Vagina (tissue), 2 donors: ENCODE measurements at regions not wholly inside any gene's neighbourhood (a gene's known extent, or its start where the extent isn't known, plus 50 kb on each side); places are given as distances from the start of the nearest gene placed in this dataset.

Source experiments
- DNase-seq, 2 donors: peaks; one replicate each; pipeline ENCODE4 v3.0.0-alpha.2; 2017; ENCODE audit errors: extremely low spot score in 2 of 2
- H3K27ac ChIP-seq: fragments of 200-600 bp; sonication (generic); one replicate; pipeline ENCODE4 v1.5.1; 2019
- H3K27me3 ChIP-seq: fragments of 200-600 bp; sonication (generic); one replicate; pipeline ENCODE4 v1.5.1; 2019
- H3K36me3 ChIP-seq, 2 donors: fragments of 200-600 bp; sonication (generic); one replicate each; pipeline ENCODE4 v1.5.1; 2017 to 2019
- H3K4me1 ChIP-seq: fragments of 200-600 bp; sonication (generic); one replicate; pipeline ENCODE4 v1.5.1; 2019
- H3K4me3 ChIP-seq, 2 donors: fragments of 200-600 bp; sonication (generic); 1 replicate in 1 of 2; 2 replicates in 1 of 2; pipeline ENCODE4 v1.5.1; 2016 to 2019
- H3K9me3 ChIP-seq: fragments of 200-600 bp; sonication (generic); one replicate; pipeline ENCODE4 v1.5.1; 2019
- POLR2A ChIP-seq, 2 donors: fragments of 450-650 bp; IDR thresholded peaks; one replicate each; pipeline ENCODE4 v1.6.1; 2017; ENCODE audit warnings: antibody characterized with exemption in 2 of 2, mild to moderate bottlenecking in 2 of 2, moderate library complexity in 2 of 2
- POLR2AphosphoS5 ChIP-seq, 2 donors: sonication (generic); formaldehyde crosslinking; IDR thresholded peaks; one replicate each; pipeline ENCODE4 v1.9.0; 2017; ENCODE audit warnings: antibody characterized with exemption in 2 of 2, mild to moderate bottlenecking in 2 of 2, low read depth in 1 of 2; ENCODE audit not compliant: insufficient read depth in 1 of 2
- intact Hi-C: fragments of 100-400 bp; cut with DNase I; formaldehyde crosslinking; loops from one replicate; pipeline ENCODE4 v1.15.1; 2023
- TF ChIP-seq, protein P1 (sequence below), 3 experiments: fragments of 450-650 bp in 2 of 3; fragments of 200-600 bp in 1 of 3; sonication (generic) in 1 of 3; IDR thresholded peaks; one replicate each; pipeline ENCODE4 v1.5.1; 2017 to 2019; ENCODE audit warnings: antibody characterized with exemption in 3 of 3, mild to moderate bottlenecking in 2 of 3, moderate library complexity in 2 of 3

DNA sequence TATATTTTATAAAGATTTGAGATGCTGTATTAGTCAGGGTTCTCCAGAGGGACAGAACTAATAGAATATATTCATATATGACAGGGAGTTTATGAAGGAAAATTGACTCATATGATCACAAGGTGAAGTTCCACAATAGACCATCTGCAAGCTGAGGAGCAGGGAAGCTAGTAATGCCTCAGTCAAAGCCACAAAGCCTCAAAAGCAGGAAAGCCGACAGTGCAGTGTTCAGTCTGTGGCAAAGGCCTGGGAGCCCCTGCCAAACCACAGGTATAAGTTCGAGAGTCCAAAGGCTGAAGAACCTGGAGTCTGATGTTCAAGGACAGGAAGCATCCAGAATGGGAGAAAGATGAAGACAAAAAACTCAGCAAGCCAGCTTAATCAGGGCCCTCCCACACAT, 382.2 kb downstream of the LRRC70 start:
- no peaks in the 10 kb centered on the region for H3K36me3 ChIP-seq
- no peak overlapping the region for H3K4me3 ChIP-seq
- TF ChIP-seq POLR2A (IDR thresholded peaks at IDR 0.05) (no peak), POLR2AphosphoS5 (IDR thresholded peaks at IDR 0.05; ENCODE audit: insufficient read depth in 1 of 2, low read depth in 1 of 2) (no peak)
- TF ChIP-seq, protein P1, sequence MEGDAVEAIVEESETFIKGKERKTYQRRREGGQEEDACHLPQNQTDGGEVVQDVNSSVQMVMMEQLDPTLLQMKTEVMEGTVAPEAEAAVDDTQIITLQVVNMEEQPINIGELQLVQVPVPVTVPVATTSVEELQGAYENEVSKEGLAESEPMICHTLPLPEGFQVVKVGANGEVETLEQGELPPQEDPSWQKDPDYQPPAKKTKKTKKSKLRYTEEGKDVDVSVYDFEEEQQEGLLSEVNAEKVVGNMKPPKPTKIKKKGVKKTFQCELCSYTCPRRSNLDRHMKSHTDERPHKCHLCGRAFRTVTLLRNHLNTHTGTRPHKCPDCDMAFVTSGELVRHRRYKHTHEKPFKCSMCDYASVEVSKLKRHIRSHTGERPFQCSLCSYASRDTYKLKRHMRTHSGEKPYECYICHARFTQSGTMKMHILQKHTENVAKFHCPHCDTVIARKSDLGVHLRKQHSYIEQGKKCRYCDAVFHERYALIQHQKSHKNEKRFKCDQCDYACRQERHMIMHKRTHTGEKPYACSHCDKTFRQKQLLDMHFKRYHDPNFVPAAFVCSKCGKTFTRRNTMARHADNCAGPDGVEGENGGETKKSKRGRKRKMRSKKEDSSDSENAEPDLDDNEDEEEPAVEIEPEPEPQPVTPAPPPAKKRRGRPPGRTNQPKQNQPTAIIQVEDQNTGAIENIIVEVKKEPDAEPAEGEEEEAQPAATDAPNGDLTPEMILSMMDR (IDR thresholded peaks at IDR 0.05) = no peak
- H3K27ac ChIP-seq = no peak overlapping the region
- H3K27me3 ChIP-seq = no peaks in the 10 kb centered on the region
- no peak for DNase-seq
- H3K9me3 ChIP-seq = no peaks in the 10 kb centered on the region
- no peaks in the 10 kb centered on the region for H3K4me1 ChIP-seq
- intact Hi-C loops = no loop called here

DNA sequence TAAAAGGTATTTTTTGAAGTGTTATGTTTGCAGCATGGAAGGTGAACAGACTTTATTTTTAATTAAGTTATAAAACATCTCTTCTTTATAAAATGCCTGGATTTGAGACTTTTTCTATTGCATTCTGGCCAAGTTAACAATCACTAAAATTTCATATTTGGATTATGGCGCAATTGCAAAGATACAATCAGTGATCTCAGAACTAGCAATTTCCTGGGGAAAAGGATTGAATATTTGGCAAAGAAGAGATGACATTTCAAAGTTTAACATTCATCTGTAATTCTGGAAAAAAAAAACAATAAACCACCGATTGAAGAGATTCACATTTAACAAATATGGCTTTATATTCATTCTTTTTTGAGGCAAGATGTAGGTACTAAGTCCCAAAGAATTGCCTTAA, 378.0 kb downstream of the LRRC70 start:
- H3K9me3 ChIP-seq = no peaks in the 10 kb centered on the region
- no peak overlapping the region for H3K4me3 ChIP-seq
- H3K27ac ChIP-seq = no peak overlapping the region
- no peaks in the 10 kb centered on the region for H3K4me1 ChIP-seq
- TF ChIP-seq, protein P1 (IDR thresholded peaks at IDR 0.05) = no peak
- no peak for TF ChIP-seq POLR2AphosphoS5 (IDR thresholded peaks at IDR 0.05; ENCODE audit: insufficient read depth in 1 of 2, low read depth in 1 of 2)
- no peak for TF ChIP-seq POLR2A (IDR thresholded peaks at IDR 0.05)
- intact Hi-C loops = no loop called here
- DNase-seq = no peak
- H3K36me3 ChIP-seq = no peaks in the 10 kb centered on the region
- no peaks in the 10 kb centered on the region for H3K27me3 ChIP-seq

DNA sequence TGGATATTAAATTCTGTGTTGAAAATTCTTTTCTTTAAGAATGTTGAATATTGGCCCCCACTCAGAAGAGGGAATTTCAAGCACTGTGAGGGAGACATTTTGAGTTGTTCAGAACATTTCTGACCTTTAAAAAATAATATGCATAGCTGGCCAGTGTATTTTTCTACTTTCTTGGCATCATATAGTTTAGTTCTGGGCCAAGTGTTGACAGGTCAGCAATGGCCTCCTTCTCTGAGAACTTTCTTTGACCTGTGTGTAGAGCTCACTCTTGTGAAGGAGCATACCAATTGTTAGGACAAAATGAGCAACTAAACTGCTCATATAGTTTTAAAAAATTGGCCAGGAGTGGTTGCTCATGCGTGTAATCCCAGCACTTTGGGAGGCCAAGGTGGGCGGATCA, 376.0 kb downstream of the LRRC70 start:
- TF ChIP-seq, protein P1 (IDR thresholded peaks at IDR 0.05) = no peak
- TF ChIP-seq POLR2AphosphoS5 (IDR thresholded peaks at IDR 0.05; ENCODE audit: insufficient read depth in 1 of 2, low read depth in 1 of 2) (no peak), POLR2A (IDR thresholded peaks at IDR 0.05) (no peak)
- intact Hi-C loops = no loop called here

DNA sequence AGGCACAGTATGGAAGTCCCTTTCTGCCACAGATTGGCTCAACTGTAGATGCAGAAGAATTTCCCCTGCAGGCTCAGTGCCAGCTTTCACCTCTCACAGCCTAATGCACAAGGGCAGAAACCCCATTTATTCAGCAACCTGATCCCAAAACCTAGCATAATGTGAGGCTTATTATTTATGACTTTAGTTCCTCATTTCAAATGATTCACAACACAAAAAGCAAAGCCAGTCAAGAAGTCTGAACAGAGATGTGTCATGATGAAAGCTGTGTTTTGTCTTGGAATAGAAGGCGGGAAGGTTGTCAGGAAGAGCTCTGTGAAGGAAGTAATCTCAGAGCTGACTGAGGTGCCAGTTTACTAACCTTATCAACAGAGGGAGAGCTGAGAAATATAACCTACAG, 369.7 kb downstream of the LRRC70 start:
- Histone ChIP-seq H3K36me3 (no peaks in the 10 kb centered on the region), H3K9me3 (no peaks in the 10 kb centered on the region), H3K4me1 (no peaks in the 10 kb centered on the region), H3K4me3 (no peak overlapping the region), H3K27ac (no peak overlapping the region), H3K27me3 (no peaks in the 10 kb centered on the region)
- no peak for DNase-seq
- TF ChIP-seq, protein P1 (IDR thresholded peaks at IDR 0.05) = no peak
- TF ChIP-seq POLR2AphosphoS5 (IDR thresholded peaks at IDR 0.05; ENCODE audit: insufficient read depth in 1 of 2, low read depth in 1 of 2) (no peak), POLR2A (IDR thresholded peaks at IDR 0.05) (no peak)
- intact Hi-C loops = no loop called here

More for the DNA sequence above, 376.0 kb downstream of the LRRC70 start:
- no peak for DNase-seq
- no peak overlapping the region for H3K4me3 ChIP-seq
- no peaks in the 10 kb centered on the region for H3K4me1 ChIP-seq
- no peaks in the 10 kb centered on the region for H3K36me3 ChIP-seq
- no peak overlapping the region for H3K27ac ChIP-seq
- no peaks in the 10 kb centered on the region for H3K27me3 ChIP-seq
- no peaks in the 10 kb centered on the region for H3K9me3 ChIP-seq

DNA sequence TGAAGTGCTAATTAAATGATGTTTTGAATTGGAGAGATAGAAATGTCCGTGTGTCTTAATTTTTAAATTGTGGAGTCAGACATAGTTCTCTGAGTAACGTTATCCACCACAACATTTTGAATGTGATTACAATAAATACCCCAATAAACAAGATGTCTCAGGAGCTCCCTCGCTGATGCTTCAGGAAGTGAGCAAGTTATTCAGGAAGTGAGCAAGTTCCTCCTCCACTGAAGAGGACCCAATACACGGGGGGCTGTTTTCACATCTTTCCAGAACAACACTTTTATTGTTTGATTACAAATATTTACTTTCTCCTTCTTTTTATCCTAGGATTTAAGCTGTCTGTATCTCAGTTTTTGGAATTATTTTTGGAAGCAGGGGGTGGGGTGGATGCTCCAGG, 363.8 kb downstream of the LRRC70 start:
- no peaks in the 10 kb centered on the region for H3K36me3 ChIP-seq
- no peaks in the 10 kb centered on the region for H3K27me3 ChIP-seq
- H3K4me3 ChIP-seq = no peak overlapping the region
- no peaks in the 10 kb centered on the region for H3K4me1 ChIP-seq
- no peaks in the 10 kb centered on the region for H3K9me3 ChIP-seq
- TF ChIP-seq POLR2AphosphoS5 (IDR thresholded peaks at IDR 0.05; ENCODE audit: insufficient read depth in 1 of 2, low read depth in 1 of 2) (no peak), POLR2A (IDR thresholded peaks at IDR 0.05) (no peak)
- TF ChIP-seq, protein P1 (IDR thresholded peaks at IDR 0.05) = no peak
- intact Hi-C loops = no loop called here
- H3K27ac ChIP-seq = no peak overlapping the region
- no peak for DNase-seq
